Endothelial cell of umbilical vein (primary cell): ENCODE measurements at regions not wholly inside any gene's neighbourhood (a gene's known extent, or its start where the extent isn't known, plus 50 kb on each side); places are given as distances from the start of the nearest gene placed in this dataset.

Experiments used
- EZH2 ChIP-seq: IDR thresholded peaks from 2 replicates; pipeline ENCODE4 v1.6.1; 2012; ENCODE audit warnings: borderline replicate concordance, low read depth, mild to moderate bottlenecking, moderate library complexity, low read length, inconsistent platforms; ENCODE audit not compliant: severe bottlenecking
- GATA2 ChIP-seq: IDR thresholded peaks from 2 replicates; pipeline ENCODE4 v1.7.0; 2011; ENCODE audit warnings: low read depth, mild to moderate bottlenecking, moderate library complexity, mixed read lengths, low read length; ENCODE audit not compliant: insufficient read length, insufficient read depth
- MYC ChIP-seq: IDR thresholded peaks from one replicate; pipeline ENCODE4 v1.6.1; 2011; ENCODE audit warnings: mild to moderate bottlenecking, low read depth, low read length
- POLR2A ChIP-seq: IDR thresholded peaks from 2 replicates; pipeline ENCODE4 v1.6.1; 2012; ENCODE audit warnings: low read depth, mild to moderate bottlenecking, control low read depth, low read length
- POLR2AphosphoS5 ChIP-seq: IDR thresholded peaks from 2 replicates; pipeline ENCODE4 v1.6.1; 2012; ENCODE audit warnings: low read depth, mild to moderate bottlenecking, control low read depth, low read length, moderate library complexity; ENCODE audit not compliant: insufficient read depth
- TF ChIP-seq, protein P1 (sequence below), 2 donors: IDR thresholded peaks; 1 replicate in 1 of 2; 2 replicates in 1 of 2; pipeline ENCODE4 v1.5.1; 2011; ENCODE audit warnings: low read length in 2 of 2, mild to moderate bottlenecking in 2 of 2, moderate library complexity in 2 of 2, control low read depth in 1 of 2, inconsistent platforms in 1 of 2, low read depth in 1 of 2; ENCODE audit not compliant: insufficient read depth in 1 of 2; ENCODE audit errors: extremely low read depth in 1 of 2
- TF ChIP-seq, protein P2 (sequence below): IDR thresholded peaks from 2 replicates; pipeline ENCODE4 v1.6.1; 2011; ENCODE audit not compliant: insufficient read depth, insufficient read length

DNA sequence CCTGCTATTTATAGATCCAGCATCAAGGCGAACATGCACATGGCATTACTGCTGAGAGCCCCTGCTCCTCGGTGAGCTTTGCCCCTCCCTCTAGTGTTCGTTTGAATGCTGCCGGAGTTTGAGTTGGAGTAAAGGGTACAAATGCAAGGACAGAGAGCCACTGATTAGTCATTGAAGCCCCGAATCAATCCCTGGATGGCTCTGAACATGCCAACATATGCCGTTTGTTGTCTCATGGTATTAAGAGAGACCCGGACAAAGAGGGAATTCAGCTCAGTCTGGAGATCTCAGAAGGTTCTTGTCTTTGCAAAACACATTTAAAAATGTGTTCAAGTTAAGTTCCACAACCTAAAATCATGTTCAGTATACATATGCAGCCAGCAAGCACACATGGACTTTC is 789.2 kb upstream of the NR2F2 start:
- TF ChIP-seq, protein P1, sequence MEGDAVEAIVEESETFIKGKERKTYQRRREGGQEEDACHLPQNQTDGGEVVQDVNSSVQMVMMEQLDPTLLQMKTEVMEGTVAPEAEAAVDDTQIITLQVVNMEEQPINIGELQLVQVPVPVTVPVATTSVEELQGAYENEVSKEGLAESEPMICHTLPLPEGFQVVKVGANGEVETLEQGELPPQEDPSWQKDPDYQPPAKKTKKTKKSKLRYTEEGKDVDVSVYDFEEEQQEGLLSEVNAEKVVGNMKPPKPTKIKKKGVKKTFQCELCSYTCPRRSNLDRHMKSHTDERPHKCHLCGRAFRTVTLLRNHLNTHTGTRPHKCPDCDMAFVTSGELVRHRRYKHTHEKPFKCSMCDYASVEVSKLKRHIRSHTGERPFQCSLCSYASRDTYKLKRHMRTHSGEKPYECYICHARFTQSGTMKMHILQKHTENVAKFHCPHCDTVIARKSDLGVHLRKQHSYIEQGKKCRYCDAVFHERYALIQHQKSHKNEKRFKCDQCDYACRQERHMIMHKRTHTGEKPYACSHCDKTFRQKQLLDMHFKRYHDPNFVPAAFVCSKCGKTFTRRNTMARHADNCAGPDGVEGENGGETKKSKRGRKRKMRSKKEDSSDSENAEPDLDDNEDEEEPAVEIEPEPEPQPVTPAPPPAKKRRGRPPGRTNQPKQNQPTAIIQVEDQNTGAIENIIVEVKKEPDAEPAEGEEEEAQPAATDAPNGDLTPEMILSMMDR (IDR thresholded peaks at IDR 0.05; ENCODE audit: extremely low read depth in 1 of 2, insufficient read depth in 1 of 2, low read depth in 1 of 2, low read length in 2 of 2), result no peak
- TF ChIP-seq MYC (no peak), GATA2 (no peak), POLR2AphosphoS5 (no peak), EZH2 (no peak), POLR2A (no peak)
- TF ChIP-seq, protein P2, sequence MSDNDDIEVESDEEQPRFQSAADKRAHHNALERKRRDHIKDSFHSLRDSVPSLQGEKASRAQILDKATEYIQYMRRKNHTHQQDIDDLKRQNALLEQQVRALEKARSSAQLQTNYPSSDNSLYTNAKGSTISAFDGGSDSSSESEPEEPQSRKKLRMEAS, result no peak
